Stimulated activated CD4-positive, alpha-beta T cell treated with anti-CD3 and anti-CD28 coated beads, TNF-alpha, amount 100 ng/mL, for 48 hours (primary cell): ENCODE measurements at regions not wholly inside any gene's neighbourhood (a gene's known extent, or its start where the extent isn't known, plus 50 kb on each side); places are given as distances from the start of the nearest gene placed in this dataset.

Experiments used
- DNase-seq, 3 donors: peaks; one replicate each; pipeline ENCODE4 v3.0.0-alpha.2; 2020; ENCODE audit warnings: low read depth in 3 of 3

DNA sequence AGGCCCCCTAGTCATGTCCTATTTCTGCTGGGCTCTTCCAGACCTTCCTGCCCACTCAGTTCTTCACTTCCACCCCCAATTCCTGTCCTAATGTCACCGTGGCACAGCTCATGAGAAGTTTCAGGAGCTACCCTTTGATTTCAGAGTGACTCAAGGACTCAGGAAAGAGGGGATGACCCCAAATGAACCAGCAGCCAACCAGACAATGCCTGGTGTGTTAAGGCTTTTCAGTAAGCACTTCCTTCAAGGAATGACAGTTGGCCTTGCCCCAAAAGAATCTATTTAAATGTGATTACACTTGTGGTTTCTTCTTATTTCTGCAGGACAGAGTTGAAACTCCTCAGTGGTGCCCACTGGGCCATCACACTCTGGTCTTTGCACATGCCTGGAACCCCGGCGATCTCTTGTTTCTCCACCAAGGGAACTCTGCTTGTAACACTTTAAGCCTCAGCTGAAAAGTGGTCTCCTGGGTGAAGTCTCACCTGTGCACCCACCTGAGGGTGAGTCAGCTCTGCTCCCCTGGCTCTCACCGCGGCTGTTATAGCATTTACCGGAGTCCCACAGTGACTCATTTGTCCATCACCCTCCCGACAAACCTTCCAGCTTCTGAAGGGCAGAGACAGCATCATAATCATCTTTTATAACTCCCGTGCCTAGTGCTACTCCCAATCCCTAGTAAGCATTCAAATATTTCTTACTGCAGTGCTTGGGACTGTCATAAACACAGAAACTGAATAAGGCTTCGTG is 123.0 kb upstream of the SVIL start:
- no peak for DNase-seq

DNA sequence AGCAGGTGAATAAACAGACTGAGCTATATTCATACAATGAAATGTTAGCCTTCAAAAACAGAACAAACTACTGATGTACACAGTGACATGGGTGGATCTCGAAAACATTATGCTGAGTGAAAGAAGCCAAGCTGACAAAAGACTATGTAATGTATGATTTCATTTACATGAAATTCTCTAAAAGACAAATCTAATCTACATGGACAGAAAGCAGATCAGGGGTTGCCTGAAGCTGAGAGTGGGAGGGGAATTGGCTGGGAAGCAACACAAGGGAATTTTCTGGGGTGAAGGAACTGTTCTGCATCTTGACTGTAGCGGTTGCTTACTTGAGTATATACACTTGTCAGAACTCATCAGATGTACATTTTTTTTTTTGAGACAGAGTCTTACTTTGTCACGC is 121.7 kb upstream of the SVIL start:
- DNase-seq = no peak

DNA sequence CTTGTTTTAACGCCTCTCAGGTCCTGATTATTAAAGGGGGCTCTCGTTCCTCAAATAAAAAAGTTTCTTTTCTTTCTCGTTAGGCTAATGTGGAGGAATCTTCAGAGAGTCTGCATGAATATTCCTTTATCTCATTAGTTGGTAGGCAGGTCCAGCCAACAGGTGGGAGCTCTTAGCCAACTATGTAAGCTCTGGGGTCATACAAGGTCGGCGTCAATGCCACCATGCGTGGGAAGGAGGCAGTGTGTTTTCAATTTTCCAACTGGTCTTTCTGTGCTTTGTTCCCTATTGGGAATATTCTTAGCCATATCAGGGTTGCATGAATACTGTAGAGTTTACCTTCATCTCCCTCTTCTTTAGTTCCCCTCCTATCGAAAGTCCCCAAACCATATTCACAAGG is 118.5 kb upstream of the SVIL start:
- DNase-seq = no peak

DNA sequence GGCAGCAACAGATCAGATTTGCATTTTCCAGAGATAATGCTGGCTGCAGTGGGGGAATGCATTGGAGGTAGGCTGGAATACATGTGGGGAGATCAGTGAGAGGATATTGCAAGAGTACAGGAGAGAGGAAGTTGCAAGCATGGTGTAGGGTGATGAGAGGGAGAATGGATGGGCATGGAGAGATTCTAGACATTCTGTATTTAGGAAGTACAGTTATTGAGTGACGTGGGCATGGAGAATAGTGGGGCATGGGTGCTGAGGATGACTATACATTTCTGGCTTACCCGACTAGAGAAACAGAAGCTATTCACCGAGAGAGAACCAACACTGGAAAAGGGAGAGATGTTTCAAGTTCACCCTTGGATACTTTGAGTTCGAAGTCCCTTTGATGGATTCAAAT is 116.9 kb upstream of the SVIL start:
- DNase-seq = no peak

DNA sequence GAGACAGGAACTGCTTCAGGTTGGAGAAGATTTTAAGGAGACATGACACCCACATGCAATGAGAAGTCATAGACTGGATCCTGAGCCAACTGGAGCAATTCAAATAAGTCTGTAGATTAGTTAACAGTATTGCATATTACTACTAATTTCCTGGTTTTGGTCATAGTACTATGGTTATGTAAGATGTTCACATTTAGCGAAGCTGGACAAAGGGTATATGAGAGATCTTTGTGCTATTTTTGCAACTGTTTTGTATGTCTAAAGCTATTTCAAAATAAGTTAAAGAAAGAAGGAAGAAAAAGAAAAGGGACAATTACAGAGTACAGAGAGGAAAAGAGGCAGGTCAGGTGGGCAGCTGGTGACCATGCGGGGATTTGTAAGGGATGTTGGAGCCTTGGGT is 116.5 kb upstream of the SVIL start:
- no peak for DNase-seq

GRCh38 chr10:29749150-29749549 is 114.4 kb upstream of the SVIL start:
- DNase-seq = no peak

DNA sequence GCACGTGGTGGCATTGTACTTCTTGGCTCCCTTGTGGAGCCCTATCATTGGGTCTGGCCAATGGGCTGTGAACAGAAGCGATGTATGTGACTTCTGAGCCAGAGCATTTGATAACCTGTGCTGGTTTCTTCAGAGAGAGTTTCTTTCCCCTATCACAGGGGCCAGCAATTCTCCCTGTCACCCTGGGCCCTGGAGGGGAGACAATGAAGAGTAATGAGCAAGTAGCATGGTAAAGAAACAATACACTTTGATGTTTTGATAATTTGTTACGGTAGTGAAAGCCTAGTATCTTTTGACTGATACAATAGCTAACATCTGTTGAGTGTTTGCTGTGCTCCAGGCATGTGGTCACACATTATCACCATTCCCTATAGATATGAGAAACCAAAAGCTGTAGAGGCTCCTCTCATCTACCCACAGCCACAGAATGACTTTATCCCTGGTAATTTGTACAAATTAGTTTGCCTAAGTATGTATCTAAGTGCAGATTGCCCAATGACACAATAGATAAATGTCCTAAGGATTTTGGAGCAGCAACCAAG is 113.4 kb upstream of the SVIL start:
- no peak for DNase-seq

GRCh38 chr10:29746080-29746797 is 111.5 kb upstream of the SVIL start:
- no peak for DNase-seq

- DNase-seq = no peak
Observed at GRCh38 chr10:29740981-29741545, 106.3 kb upstream of the SVIL start.

- no peak for DNase-seq
Observed at GRCh38 chr10:29738341-29738740, 103.6 kb upstream of the SVIL start.

DNA sequence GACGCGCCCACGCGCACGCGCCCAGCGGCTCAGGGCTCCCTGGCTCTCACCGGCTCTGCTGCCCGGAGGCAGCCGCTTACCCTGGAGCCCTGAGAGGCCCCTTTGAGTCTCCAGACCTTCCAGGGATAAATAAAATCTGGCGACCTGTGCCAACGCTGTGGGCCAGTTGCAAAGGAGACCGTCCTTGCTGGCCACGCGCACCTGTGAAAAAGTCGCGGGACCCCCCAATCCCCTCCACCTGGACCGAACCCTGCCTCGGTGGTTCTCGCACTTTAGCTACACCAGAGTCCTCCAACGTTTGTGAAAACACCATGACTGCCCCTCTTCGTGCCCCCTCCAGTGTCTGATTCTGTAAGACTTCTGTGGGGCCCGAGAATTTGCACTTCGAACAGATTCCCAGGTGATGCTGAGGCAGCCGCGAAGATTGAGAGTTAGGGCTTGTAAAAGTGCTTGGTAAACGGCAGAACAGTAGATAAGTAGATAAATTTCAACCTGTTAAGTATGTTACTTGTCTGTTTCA is 102.4 kb upstream of the SVIL start:
- no peak for DNase-seq

GRCh38 chr10:29736366-29737073 is 101.7 kb upstream of the SVIL start:
- DNase-seq = peak in 1 of 3 donors; percentile 17

DNA sequence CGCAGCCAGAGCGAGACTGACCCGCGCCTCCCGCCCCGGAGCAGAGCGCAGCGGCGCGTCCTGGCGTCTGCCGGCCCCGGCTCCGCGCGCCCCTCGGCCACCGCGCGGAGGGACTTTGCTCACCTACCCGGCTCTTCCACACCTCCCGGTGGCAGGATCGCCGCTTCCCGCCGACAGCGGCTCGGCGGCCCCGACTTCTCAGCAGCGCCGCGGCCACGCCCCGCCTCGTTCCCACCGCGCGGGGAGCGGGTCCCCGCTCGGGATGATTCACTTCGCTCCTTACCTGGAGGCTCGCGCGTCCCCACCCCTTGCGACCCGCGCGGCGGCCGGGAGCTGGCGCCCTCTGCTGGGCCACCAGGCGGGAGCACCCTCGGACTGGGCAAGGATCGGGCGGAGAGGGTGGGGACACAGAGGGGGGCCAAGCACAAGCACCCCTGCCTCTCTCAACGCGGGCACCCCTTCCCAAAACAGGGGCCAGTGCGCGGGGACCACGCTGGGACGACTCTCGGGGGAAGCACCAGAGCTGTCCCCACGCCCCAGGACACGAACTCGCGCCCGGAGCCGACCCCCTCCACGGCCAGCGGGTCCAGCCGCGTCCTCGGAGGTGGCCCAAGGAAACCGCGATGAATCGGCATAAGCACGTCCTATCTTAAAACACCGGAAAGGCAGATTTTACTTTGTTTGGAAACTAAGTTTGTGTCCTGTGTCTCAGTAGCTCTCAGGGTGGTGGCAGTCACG is 101.0 kb upstream of the SVIL start:
- DNase-seq = peak; percentile 71 to 77 (median 76)

- peak; percentile 15 to 41 (median 31) for DNase-seq
Observed at GRCh38 chr10:29734962-29735627, 100.3 kb upstream of the SVIL start.

DNA sequence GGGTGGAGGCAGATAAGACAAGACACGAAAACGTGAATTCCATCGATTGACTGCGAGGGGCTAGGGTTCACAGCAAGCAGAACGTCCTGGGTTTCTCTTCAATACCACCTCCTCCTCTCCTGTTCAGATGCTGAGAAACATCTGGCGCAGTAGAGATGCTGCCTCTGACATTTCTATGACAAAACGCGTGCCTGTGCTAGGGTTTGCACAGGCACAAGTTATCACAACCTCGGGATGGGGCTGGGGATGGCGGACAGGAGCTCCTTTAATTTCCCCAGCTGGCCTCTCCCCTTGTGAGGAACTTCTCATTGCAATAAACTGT is 99.8 kb upstream of the SVIL start:
- DNase-seq = no peak

GRCh38 chr10:29733323-29733722 is 98.6 kb upstream of the SVIL start:
- DNase-seq = no peak

DNA sequence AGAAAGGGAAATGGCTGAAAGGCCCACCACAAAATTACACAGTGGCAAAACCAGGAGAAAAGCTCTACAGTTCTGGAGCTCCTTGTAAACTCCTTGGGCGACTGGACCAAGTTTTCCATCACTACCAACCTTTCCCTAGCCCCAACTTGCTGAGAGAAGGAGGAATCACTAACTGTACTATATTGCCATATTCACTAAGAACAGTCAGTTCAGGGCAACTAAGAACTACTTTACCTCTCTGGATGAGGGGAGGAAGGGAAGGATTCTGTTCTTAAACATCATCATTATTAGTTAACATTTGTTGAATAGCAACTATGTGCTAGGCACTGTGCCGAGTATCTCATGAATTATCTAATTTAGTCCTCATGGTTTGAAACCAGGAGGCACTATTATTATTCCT is 98.1 kb upstream of the SVIL start:
- no peak for DNase-seq

DNA sequence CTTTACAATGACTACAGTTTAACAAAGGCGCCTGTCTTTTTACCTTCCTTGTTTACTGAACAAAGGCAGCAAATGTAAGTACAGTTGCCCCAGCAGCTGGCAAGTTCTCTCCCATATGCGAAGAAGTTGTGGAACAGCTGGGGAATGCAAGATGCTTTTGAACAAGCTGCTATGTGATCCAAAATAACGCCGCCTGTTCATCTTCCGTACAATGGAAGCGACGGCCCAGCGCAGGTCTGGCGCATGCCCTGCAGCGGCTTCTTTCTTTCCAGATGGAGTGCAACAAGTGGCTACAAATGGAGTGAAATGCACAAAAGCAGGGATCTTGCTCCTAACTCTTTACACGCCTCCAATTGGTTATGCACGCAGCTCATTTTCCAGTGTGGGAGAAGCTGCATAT is 97.0 kb upstream of the SVIL start:
- no peak for DNase-seq

- no peak for DNase-seq
Observed at GRCh38 chr10:29730969-29731368, 96.2 kb upstream of the SVIL start.

DNA sequence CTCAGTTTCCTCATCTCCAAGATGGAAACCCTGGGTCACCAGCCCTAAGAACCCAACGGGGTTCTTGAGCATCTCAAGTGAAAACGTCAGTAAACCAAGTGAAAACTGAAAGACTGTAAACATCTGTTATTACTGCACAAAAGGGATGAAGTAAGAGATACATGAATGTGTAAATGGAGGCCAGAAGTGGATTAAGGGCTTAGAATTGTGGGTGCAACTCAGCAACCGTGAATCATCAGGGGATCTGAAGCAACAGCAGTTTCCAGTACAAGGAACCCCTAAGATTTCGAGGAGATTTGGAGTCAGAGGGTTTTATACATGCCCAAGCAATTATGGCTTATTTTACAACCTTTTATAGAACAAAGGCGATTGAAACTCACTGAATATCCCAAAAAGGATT is 95.7 kb upstream of the SVIL start:
- no peak for DNase-seq

- DNase-seq = no peak
Observed at GRCh38 chr10:29728541-29729049, 93.8 kb upstream of the SVIL start.
